ENCODE measurements at regions not wholly inside any gene's neighbourhood (a gene's known extent, or its start where the extent isn't known, plus 50 kb on each side); places are given as distances from the start of the nearest gene placed in this dataset.

- no peaks in the 10 kb centered on the region for H3K9me3 Mint-ChIP-seq (ENCODE audit: unreplicated experiment)
- H3K27ac Mint-ChIP-seq (ENCODE audit: low read depth, unreplicated experiment): no peak overlapping the region
- POLR2A ChIA-PET: no interaction called here
- no peak overlapping the region for H3K4me3 Mint-ChIP-seq (ENCODE audit: unreplicated experiment)
- H3K27me3 Mint-ChIP-seq (ENCODE audit: insufficient read depth, unreplicated experiment): no peaks in the 10 kb centered on the region
- BruUV-seq (replicated peaks): no TSS peak
- CTCF ChIA-PET: interaction anchor here (0.6 kb wide), 1 partner anchor 820 kb away, joined by 3 read pairs; no protein-coding TSS in a partner anchor
- DNase-seq (ENCODE audit: unreplicated experiment): no peak
- TF ChIP-seq CTCF (IDR thresholded peaks at IDR 0.05; ENCODE audit: unreplicated experiment): no peak
- no peaks in the 10 kb centered on the region for H3K36me3 Mint-ChIP-seq (ENCODE audit: insufficient read depth, unreplicated experiment)
- intact Hi-C loops (cut with micrococcal nuclease): no loop called here
- H3K4me1 Mint-ChIP-seq (ENCODE audit: insufficient read depth, unreplicated experiment): peaks cover 4% of the 10 kb centered on the region
Observed at GRCh38 chr10:56496186-56496486, 135.1 kb upstream of the ZWINT start.

- H3K27ac Mint-ChIP-seq (ENCODE audit: low read depth, unreplicated experiment): no peak overlapping the region
- no TSS peak for BruUV-seq (replicated peaks)
- CTCF ChIA-PET: interaction anchor here (0.5 kb wide), 1 partner anchor 40 kb away, joined by 3 read pairs; no protein-coding TSS in a partner anchor
- H3K27me3 Mint-ChIP-seq (ENCODE audit: insufficient read depth, unreplicated experiment): no peaks in the 10 kb centered on the region
- POLR2A ChIA-PET: no interaction called here
- no peaks in the 10 kb centered on the region for H3K9me3 Mint-ChIP-seq (ENCODE audit: unreplicated experiment)
- no peaks in the 10 kb centered on the region for H3K36me3 Mint-ChIP-seq (ENCODE audit: insufficient read depth, unreplicated experiment)
- intact Hi-C loops (cut with micrococcal nuclease): no loop called here
- H3K4me3 Mint-ChIP-seq (ENCODE audit: unreplicated experiment): no peak overlapping the region
- no peak for TF ChIP-seq CTCF (IDR thresholded peaks at IDR 0.05; ENCODE audit: unreplicated experiment)
- peaks cover 5% of the 10 kb centered on the region for H3K4me1 Mint-ChIP-seq (ENCODE audit: insufficient read depth, unreplicated experiment)
- DNase-seq (ENCODE audit: unreplicated experiment): no peak
Observed at GRCh38 chr10:56487746-56488145, 126.7 kb upstream of the ZWINT start.

- CTCF ChIA-PET: no interaction called here
- no peak for TF ChIP-seq CTCF (IDR thresholded peaks at IDR 0.05; ENCODE audit: unreplicated experiment)
- H3K27ac Mint-ChIP-seq (ENCODE audit: low read depth, unreplicated experiment): no peak overlapping the region
- peaks cover 8% of the 10 kb centered on the region for H3K9me3 Mint-ChIP-seq (ENCODE audit: unreplicated experiment)
- H3K4me3 Mint-ChIP-seq (ENCODE audit: unreplicated experiment): no peak overlapping the region
- no peaks in the 10 kb centered on the region for H3K27me3 Mint-ChIP-seq (ENCODE audit: insufficient read depth, unreplicated experiment)
- POLR2A ChIA-PET: no interaction called here
- no peak for DNase-seq (ENCODE audit: unreplicated experiment)
- no TSS peak for BruUV-seq (replicated peaks)
- intact Hi-C loops (cut with micrococcal nuclease): no loop called here
- H3K4me1 Mint-ChIP-seq (ENCODE audit: insufficient read depth, unreplicated experiment): peaks cover 5% of the 10 kb centered on the region
- H3K36me3 Mint-ChIP-seq (ENCODE audit: insufficient read depth, unreplicated experiment): no peaks in the 10 kb centered on the region
Observed at GRCh38 chr10:56481521-56482091, 120.5 kb upstream of the ZWINT start.

GRCh38 chr10:56472978-56473377, 111.9 kb upstream of the ZWINT start:
- BruUV-seq (replicated peaks): no TSS peak
- H3K27ac Mint-ChIP-seq (ENCODE audit: low read depth, unreplicated experiment): no peak overlapping the region
- ChIA-PET POLR2A (no interaction called here), CTCF (no interaction called here)
- H3K36me3 Mint-ChIP-seq (ENCODE audit: insufficient read depth, unreplicated experiment): no peaks in the 10 kb centered on the region
- intact Hi-C loops (cut with micrococcal nuclease): no loop called here
- no peak overlapping the region for H3K4me3 Mint-ChIP-seq (ENCODE audit: unreplicated experiment)
- H3K9me3 Mint-ChIP-seq (ENCODE audit: unreplicated experiment): no peaks in the 10 kb centered on the region
- H3K27me3 Mint-ChIP-seq (ENCODE audit: insufficient read depth, unreplicated experiment): no peaks in the 10 kb centered on the region
- DNase-seq (ENCODE audit: unreplicated experiment): no peak
- TF ChIP-seq CTCF (IDR thresholded peaks at IDR 0.05; ENCODE audit: unreplicated experiment): no peak
- no peaks in the 10 kb centered on the region for H3K4me1 Mint-ChIP-seq (ENCODE audit: insufficient read depth, unreplicated experiment)

Measured in MCF 10A (cell line).